Bronchial epithelial cell (primary cell): ENCODE measurements at regions not wholly inside any gene's neighbourhood (a gene's known extent, or its start where the extent isn't known, plus 50 kb on each side); places are given as distances from the start of the nearest gene placed in this dataset.

Experiments
- DNase-seq: peaks from one replicate; pipeline ENCODE4 v3.0.0-alpha.2; 2010; ENCODE audit warnings: low read depth
- FAIRE-seq: peaks from 2 replicates; lab custom pipeline; 2011; peaks lifted over from hg19 to GRCh38; lab: Jason Lieb, UNC
- H3K27me3 ChIP-seq: 2 replicates; pipeline ENCODE4 v1.5.1; 2011; ENCODE audit warnings: low read length; ENCODE audit not compliant: control insufficient read depth, insufficient read depth
- H3K36me3 ChIP-seq: 2 replicates; pipeline ENCODE4 v1.5.1; 2011; ENCODE audit warnings: low read length; ENCODE audit not compliant: control insufficient read depth, insufficient read depth
- H3K4me3 ChIP-seq: 2 replicates; pipeline ENCODE4 v1.5.1; 2011; ENCODE audit warnings: mild to moderate bottlenecking, low read depth, low read length, control low read depth
- CTCF ChIP-seq: IDR thresholded peaks from 2 replicates; pipeline ENCODE4 v1.5.1; 2011; ENCODE audit warnings: mild to moderate bottlenecking, moderate library complexity, low read length, control low read depth, inconsistent platforms; ENCODE audit not compliant: insufficient read depth, severe bottlenecking

GRCh38 chrX:20441123-20441522, 174.4 kb upstream of the RPS6KA3 start:
- TF ChIP-seq CTCF: no peak
- DNase-seq (no peak), FAIRE-seq (no peak)

GRCh38 chrX:20438871-20439526, 172.3 kb upstream of the RPS6KA3 start:
- Histone ChIP-seq H3K27me3 (no peaks in the 10 kb centered on the region), H3K4me3 (no peak overlapping the region), H3K36me3 (no peaks in the 10 kb centered on the region)
- TF ChIP-seq CTCF: no peak
- no peak for FAIRE-seq
- no peak for DNase-seq

More at GRCh38 chrX:20441123-20441522, 174.4 kb upstream of the RPS6KA3 start:
- Histone ChIP-seq H3K36me3 (no peaks in the 10 kb centered on the region), H3K27me3 (no peaks in the 10 kb centered on the region), H3K4me3 (no peak overlapping the region)

- no peaks in the 10 kb centered on the region for H3K27me3 ChIP-seq
- FAIRE-seq (no peak), DNase-seq (no peak)
- TF ChIP-seq CTCF: no peak
- no peaks in the 10 kb centered on the region for H3K36me3 ChIP-seq
- H3K4me3 ChIP-seq: no peak overlapping the region
These were observed 171.0 kb upstream of the RPS6KA3 start for GRCh38 chrX:20437683-20438082.

- no peaks in the 10 kb centered on the region for H3K27me3 ChIP-seq
- TF ChIP-seq CTCF: no peak
- DNase-seq (no peak), FAIRE-seq (no peak)
- H3K36me3 ChIP-seq: no peaks in the 10 kb centered on the region
- H3K4me3 ChIP-seq: no peak overlapping the region
These were observed 169.2 kb upstream of the RPS6KA3 start for GRCh38 chrX:20435913-20436312.

GRCh38 chrX:20434986-20435385, 168.3 kb upstream of the RPS6KA3 start:
- DNase-seq: no peak
- Histone ChIP-seq H3K27me3 (no peaks in the 10 kb centered on the region), H3K4me3 (no peak overlapping the region), H3K36me3 (no peaks in the 10 kb centered on the region)
- no peak for FAIRE-seq
- no peak for TF ChIP-seq CTCF

GRCh38 chrX:20433388-20433775, 166.7 kb upstream of the RPS6KA3 start:
- no peak overlapping the region for H3K4me3 ChIP-seq
- FAIRE-seq: no peak
- TF ChIP-seq CTCF: no peak
- no peak for DNase-seq
- H3K36me3 ChIP-seq: no peaks in the 10 kb centered on the region
- no peaks in the 10 kb centered on the region for H3K27me3 ChIP-seq
